OCI-LY3 (cell line): ENCODE measurements at regions not wholly inside any gene's neighbourhood (a gene's known extent, or its start where the extent isn't known, plus 50 kb on each side); places are given as distances from the start of the nearest gene placed in this dataset.

ENCODE experiments used
- EZH2phosphoT487 ChIP-seq: fragments of 200-600 bp; shearing (Covaris generic); IDR thresholded peaks from 2 replicates; pipeline ENCODE4 v1.6.1; 2018; ENCODE audit warnings: antibody characterized with exemption, mixed run types, low read depth
- TF ChIP-seq, protein P1 (sequence below): fragments of 200-600, 300-600 bp; sonication (generic); IDR thresholded peaks from 2 replicates; pipeline ENCODE4 v1.5.1; 2014; ENCODE audit warnings: antibody characterized with exemption, low read length, low read depth

DNA sequence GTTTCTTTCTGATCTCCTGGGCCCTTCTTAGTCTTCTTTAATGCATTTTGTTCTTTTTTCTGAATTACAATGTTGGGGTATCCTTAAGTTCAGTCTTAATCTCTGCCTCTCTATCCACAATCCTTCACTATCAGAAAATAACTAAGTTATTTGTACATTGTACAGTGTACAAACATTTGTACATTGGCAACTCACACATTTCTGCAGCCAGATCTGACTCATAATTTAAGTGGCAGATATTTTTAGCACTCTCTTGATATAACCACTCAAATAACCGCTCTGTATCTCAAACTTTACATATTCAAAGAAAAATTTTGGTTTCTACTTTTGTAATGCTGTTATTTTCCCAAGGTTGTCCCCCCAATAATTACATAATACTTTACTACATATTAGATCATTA, 691.1 kb upstream of the SPRY2 start:
- TF ChIP-seq, protein P1, sequence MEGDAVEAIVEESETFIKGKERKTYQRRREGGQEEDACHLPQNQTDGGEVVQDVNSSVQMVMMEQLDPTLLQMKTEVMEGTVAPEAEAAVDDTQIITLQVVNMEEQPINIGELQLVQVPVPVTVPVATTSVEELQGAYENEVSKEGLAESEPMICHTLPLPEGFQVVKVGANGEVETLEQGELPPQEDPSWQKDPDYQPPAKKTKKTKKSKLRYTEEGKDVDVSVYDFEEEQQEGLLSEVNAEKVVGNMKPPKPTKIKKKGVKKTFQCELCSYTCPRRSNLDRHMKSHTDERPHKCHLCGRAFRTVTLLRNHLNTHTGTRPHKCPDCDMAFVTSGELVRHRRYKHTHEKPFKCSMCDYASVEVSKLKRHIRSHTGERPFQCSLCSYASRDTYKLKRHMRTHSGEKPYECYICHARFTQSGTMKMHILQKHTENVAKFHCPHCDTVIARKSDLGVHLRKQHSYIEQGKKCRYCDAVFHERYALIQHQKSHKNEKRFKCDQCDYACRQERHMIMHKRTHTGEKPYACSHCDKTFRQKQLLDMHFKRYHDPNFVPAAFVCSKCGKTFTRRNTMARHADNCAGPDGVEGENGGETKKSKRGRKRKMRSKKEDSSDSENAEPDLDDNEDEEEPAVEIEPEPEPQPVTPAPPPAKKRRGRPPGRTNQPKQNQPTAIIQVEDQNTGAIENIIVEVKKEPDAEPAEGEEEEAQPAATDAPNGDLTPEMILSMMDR = no peak
- no peak for TF ChIP-seq EZH2phosphoT487
